Coronary artery (tissue), 2 donors: ENCODE measurements at regions not wholly inside any gene's neighbourhood (a gene's known extent, or its start where the extent isn't known, plus 50 kb on each side); places are given as distances from the start of the nearest gene placed in this dataset.
"Not testable (repeated sequence)": the region's sequence is repeated elsewhere in the genome, so short reads cannot be mapped to it uniquely, and the experiment has no call there.

ENCODE experiments used
- DNase-seq: peaks from one replicate; pipeline ENCODE4 v3.0.0-alpha.2; 2017; ENCODE audit warnings: low spot score
- H3K27ac ChIP-seq, 2 donors: fragments of 200-600 bp; sonication (generic); one replicate each; pipeline ENCODE4 v1.5.1; 2016 to 2019
- H3K4me3 ChIP-seq: fragments of 200-600 bp; sonication (generic); 2 replicates; pipeline ENCODE4 v1.5.1; 2016; ENCODE audit warnings: mild to moderate bottlenecking, moderate library complexity
- TF ChIP-seq, protein P1 (sequence below): fragments of 200-600 bp; sonication (generic); IDR thresholded peaks from one replicate; pipeline ENCODE4 v1.5.1; 2019; ENCODE audit warnings: antibody characterized with exemption

DNA sequence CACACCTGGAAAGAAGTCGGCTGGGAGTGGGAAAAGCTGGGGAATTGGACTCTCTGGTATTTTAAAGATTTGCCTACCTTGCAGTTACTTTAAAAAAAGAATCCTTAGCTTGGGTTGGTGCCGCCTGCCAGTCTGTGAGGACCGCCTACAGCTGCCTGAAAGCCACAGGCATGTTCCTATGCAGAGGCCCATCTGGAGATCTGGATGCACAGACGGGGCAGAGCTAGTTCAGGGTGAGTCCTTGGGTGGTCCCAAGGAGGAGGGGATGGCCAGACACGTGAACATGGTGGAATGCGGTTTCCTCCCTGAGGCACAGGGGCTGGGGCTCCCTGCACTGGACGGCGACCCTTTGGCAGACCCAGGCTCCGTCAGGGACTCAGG is 113.2 kb upstream of the IQSEC1 start:
- no peak overlapping the region for H3K4me3 ChIP-seq
- TF ChIP-seq, protein P1, sequence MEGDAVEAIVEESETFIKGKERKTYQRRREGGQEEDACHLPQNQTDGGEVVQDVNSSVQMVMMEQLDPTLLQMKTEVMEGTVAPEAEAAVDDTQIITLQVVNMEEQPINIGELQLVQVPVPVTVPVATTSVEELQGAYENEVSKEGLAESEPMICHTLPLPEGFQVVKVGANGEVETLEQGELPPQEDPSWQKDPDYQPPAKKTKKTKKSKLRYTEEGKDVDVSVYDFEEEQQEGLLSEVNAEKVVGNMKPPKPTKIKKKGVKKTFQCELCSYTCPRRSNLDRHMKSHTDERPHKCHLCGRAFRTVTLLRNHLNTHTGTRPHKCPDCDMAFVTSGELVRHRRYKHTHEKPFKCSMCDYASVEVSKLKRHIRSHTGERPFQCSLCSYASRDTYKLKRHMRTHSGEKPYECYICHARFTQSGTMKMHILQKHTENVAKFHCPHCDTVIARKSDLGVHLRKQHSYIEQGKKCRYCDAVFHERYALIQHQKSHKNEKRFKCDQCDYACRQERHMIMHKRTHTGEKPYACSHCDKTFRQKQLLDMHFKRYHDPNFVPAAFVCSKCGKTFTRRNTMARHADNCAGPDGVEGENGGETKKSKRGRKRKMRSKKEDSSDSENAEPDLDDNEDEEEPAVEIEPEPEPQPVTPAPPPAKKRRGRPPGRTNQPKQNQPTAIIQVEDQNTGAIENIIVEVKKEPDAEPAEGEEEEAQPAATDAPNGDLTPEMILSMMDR, result no peak
- H3K27ac ChIP-seq, result no peak overlapping the region
- no peak for DNase-seq

DNA sequence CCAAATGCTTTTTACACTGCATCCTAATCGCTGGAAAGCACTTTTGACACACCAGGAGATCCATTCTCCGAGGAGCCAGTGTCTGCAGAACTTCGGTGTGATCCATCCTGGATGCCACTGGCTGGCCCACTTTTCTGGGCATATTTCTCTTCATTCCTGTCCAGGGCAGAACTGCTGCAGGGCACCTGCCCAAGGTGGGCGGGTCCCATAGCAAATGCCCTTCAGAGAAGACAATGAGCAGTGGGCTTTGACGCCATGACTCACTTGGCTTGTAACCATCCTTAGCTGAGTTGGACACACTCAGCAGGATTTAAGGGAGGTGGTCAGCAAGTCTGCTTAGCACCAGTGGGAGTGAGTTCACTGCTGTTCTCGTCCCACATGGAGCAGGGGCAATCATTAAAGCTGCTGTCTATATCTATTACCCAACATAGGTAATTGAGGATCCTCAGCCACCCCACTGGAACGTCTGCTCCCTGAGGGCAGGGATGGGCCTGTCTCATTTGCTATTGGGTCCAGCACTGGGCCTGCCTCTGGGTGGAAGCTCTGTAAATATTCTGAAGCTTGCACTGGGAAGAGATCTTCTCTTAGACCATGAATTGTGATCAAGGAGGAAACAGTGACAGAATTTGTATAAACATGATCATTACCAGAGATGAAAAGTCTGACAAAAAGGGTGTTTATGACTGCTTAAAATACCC is 112.7 kb upstream of the IQSEC1 start:
- TF ChIP-seq, protein P1, result no peak
- Histone ChIP-seq H3K4me3 (no peak overlapping the region), H3K27ac (no peak overlapping the region)
- DNase-seq, result no peak

DNA sequence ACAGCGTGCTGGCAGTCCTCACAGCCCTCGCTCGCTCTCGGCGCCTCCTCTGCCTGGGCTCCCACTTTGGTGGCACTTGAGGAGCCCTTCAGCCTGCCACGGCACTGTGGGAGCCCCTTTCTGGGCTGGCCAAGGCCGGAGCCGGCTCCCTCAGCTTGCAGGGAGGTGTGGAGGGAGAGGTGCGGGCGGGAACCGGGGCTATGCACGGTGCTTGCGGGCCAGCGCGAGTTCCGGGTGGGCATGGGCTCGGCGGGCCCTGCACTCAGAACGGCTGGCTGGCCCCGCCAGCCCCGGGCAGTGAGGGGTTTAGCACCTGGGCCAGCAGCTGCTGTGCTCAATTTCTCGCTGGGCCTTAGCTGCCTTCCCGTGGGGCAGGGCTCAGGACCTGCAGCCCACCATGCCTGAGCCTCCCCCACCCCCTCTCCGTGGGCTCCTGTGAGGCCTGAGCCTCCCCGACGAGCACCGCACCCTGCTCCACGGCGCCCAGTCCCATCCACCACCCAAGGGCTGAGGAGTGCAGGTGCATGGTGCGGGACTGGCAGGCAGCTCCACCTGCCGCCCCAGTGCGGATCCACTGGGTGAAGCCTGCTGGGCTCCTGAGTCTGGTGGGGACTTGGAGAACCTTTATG is 106.5 kb upstream of the IQSEC1 start:
- not testable (repeated sequence) for DNase-seq, H3K4me3 ChIP-seq, H3K27ac ChIP-seq

DNA sequence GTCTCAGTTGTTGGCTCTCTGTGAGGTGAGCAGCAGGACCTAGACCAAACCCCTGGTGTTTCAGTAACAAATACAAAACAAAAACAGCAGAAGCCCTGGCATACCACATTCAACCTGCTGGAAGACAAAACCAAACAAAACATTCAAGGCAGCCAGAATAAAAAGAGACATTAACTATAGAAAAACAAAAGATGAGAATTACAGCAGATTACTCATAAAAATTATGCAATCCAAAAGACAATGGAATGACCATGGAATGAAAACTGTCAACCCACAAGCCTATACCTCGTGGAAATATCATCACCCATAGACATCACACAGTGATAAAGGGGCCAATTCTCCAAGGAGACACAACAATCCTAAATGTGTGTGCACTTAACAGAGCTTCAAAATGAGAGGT is 106.0 kb upstream of the IQSEC1 start:
- H3K27ac ChIP-seq, result no peak overlapping the region
- DNase-seq, result no peak
- no peak overlapping the region for H3K4me3 ChIP-seq
- TF ChIP-seq, protein P1, result no peak

DNA sequence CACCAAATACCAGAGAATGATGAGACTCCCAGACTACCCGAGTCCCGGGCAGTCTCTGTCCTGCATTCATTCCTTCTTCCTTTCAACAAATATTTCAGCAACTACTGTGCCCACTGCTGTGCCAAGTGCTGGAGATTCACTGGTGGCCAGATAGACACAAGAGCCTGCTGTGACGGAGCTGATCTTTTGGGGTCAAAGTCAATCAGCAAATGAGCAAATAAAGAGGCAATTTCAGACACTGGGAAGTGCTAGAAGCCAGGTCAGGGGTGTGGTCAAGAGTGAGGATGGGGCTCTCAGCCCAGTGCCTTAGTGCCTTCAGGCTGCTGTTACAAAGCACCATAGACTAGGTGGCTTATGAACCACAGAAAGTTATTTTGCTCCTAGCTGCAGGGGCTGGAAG is 104.9 kb upstream of the IQSEC1 start:
- DNase-seq, result no peak
- Histone ChIP-seq H3K27ac (no peak overlapping the region), H3K4me3 (no peak overlapping the region)
- TF ChIP-seq, protein P1, result no peak

DNA sequence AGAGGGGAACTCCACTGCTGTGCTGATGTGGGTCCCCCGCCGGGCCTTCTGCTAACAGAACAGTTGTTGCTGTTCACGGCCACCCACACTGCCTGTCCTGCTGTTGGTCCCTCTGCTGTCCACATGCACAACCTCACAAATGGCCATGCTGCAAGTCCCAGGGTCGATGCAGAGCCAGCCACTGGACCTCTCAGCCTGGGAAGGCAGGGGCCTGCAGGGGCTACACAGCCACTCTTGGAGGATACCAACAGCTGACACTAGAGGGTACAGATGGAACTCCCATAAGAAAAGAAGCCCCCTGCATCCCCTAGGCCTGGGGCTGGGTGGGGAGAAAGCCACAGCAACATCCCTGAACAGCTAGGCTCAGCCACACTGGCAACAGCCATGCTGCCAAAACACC is 104.4 kb upstream of the IQSEC1 start:
- peak; percentile 70 for DNase-seq
- TF ChIP-seq, protein P1, result no peak
- no peak overlapping the region for H3K4me3 ChIP-seq
- no peak overlapping the region for H3K27ac ChIP-seq

DNA sequence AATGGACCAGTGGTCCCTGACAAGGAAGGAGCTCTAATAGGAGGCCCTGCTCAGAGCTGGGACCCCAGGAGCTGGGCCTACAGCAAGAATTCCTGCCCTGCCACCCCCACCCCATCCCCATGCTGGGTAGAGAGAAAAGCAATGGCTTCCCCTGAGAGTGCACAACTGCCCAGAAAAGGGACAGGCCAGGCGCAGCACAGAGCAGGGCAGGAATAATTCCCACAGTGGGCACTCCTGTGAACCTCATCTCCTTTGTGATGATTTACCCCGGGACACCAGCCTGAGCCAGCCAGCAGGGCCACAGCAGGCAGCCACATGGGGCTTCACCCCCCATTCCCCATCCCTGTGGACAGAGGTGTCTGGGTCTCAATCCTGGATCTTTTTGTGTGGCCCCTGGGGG is 104.0 kb upstream of the IQSEC1 start:
- DNase-seq, result no peak

More for the DNA sequence above, 104.0 kb upstream of the IQSEC1 start:
- Histone ChIP-seq H3K4me3 (no peak overlapping the region), H3K27ac (no peak overlapping the region)
- TF ChIP-seq, protein P1, result no peak
